Ovary (tissue), 3 donors: ENCODE measurements at regions not wholly inside any gene's neighbourhood (a gene's known extent, or its start where the extent isn't known, plus 50 kb on each side); places are given as distances from the start of the nearest gene placed in this dataset.

Source experiments
- POLR2A ChIP-seq: fragments of 450-650 bp; IDR thresholded peaks from one replicate; pipeline ENCODE4 v1.6.1; 2017; ENCODE audit warnings: antibody characterized with exemption, mild to moderate bottlenecking, moderate library complexity
- TF ChIP-seq, protein P1 (sequence below), 3 donors: fragments of 450-650 bp in 2 of 3; fragments of 200-600 bp in 1 of 3; IDR thresholded peaks; one replicate each; pipeline versions ENCODE4 v1.5.1 to v1.8.0; 2016 to 2022; ENCODE audit warnings: antibody characterized with exemption in 3 of 3, mild to moderate bottlenecking in 1 of 3
- donor health status: DM: no; HTN: no; CAD: no.

DNA sequence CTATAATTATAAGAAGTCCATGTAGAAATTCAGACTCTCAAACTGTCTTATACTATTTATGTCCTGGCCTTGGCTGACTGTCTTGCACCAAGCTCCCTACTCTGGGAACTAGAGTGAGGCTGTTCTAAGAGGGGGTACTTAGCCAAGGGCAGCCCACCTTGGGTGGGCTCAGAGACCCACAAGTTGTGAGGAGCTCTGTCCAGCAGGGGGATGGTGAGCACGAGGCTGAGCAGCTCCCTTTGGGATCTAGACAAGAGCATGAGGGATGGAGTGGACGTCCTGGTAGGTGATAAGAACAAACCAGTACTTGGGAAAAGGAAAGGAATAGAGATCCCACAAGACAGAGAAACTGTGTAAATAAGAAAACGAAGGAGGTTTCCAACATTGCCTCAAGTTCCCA, 127.1 kb upstream of the SLC44A3 start:
- TF ChIP-seq POLR2A: no peak
- TF ChIP-seq, protein P1, sequence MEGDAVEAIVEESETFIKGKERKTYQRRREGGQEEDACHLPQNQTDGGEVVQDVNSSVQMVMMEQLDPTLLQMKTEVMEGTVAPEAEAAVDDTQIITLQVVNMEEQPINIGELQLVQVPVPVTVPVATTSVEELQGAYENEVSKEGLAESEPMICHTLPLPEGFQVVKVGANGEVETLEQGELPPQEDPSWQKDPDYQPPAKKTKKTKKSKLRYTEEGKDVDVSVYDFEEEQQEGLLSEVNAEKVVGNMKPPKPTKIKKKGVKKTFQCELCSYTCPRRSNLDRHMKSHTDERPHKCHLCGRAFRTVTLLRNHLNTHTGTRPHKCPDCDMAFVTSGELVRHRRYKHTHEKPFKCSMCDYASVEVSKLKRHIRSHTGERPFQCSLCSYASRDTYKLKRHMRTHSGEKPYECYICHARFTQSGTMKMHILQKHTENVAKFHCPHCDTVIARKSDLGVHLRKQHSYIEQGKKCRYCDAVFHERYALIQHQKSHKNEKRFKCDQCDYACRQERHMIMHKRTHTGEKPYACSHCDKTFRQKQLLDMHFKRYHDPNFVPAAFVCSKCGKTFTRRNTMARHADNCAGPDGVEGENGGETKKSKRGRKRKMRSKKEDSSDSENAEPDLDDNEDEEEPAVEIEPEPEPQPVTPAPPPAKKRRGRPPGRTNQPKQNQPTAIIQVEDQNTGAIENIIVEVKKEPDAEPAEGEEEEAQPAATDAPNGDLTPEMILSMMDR (IDR thresholded peaks at IDR 0.05): no peak
